HCT116 (cell line): ENCODE measurements at regions not wholly inside any gene's neighbourhood (a gene's known extent, or its start where the extent isn't known, plus 50 kb on each side); places are given as distances from the start of the nearest gene placed in this dataset.

ENCODE experiments used
- ATAC-seq: fragments of 200-7000 bp; cut with Tn5 transposase; 2 replicates; pipeline ENCODE4 v1.9.1; 2020; ENCODE audit warnings: mild to moderate bottlenecking, moderate library complexity
- BruUV-seq: library from RNA; stranded (reverse); fragments of 400-500 nt; replicated peaks from 2 replicates; lab custom pipeline; 2021; lab: Mats Ljungman, UMichigan
- CTCF ChIA-PET: fragments of 300-600 bp; sonication (Branson Sonifier 250); formaldehyde crosslinking; loops from one replicate; lab custom pipeline; 2021; ENCODE audit warnings: antibody characterized with exemption; lab: Charles Lee
- POLR2A ChIA-PET: fragments of 300-600, 350-600 bp; sonication (Branson Sonifier 250); formaldehyde crosslinking; loops from one replicate; lab custom pipeline; 2021; ENCODE audit warnings: antibody characterized with exemption; lab: Charles Lee
- RAD21 ChIA-PET, 2 experiments: fragments of 300-600 bp; sonication (Branson Sonifier 250); formaldehyde crosslinking; loops; one replicate each; lab custom pipeline; 2023; ENCODE audit warnings: low total read pairs in 2 of 2; ENCODE audit not compliant: uncharacterized antibody in 2 of 2, unreplicated experiment in 2 of 2, low non-redundant PET in 1 of 2; lab: Charles Lee
- DNase-seq: peaks from one replicate; pipeline ENCODE4 v3.0.0-alpha.2; 2010; ENCODE audit warnings: low read depth, low spot score
- H2AFZ ChIP-seq: fragments of 200-600 bp; shearing (Covaris generic), sonication (generic); 2 replicates; pipeline ENCODE4 v1.6.1; 2017; ENCODE audit warnings: low read depth, mixed run types, mixed read lengths, antibody characterized with exemption, low read length; ENCODE audit not compliant: poor library complexity, severe bottlenecking
- H3K27ac ChIP-seq: 2 replicates; pipeline ENCODE4 v1.5.1; 2012; ENCODE audit warnings: low read depth, low read length
- H3K27me3 ChIP-seq: fragments of 200-600 bp; sonication (generic); 2 replicates; pipeline ENCODE4 v1.6.1; 2016; ENCODE audit warnings: mixed run types, low read length, mixed read lengths; ENCODE audit not compliant: insufficient read depth
- H3K36me3 ChIP-seq, 2 experiments: fragments of 200-500 bp in 1 of 2; fragments of 200-600 bp in 1 of 2; sonication (Bioruptor generic) in 1 of 2; sonication (generic) in 1 of 2; 2 replicates each; pipeline versions ENCODE4 v1.5.1 to v1.6.1; 2014 to 2016; ENCODE audit warnings: low read length in 2 of 2, inconsistent platforms in 1 of 2, mixed read lengths in 1 of 2, mixed run types in 1 of 2; ENCODE audit not compliant: insufficient read depth in 2 of 2, control insufficient read depth in 1 of 2
- H3K4me1 ChIP-seq, 2 experiments: fragments of 200-600 bp in 1 of 2; sonication (generic) in 1 of 2; 2 replicates each; pipeline versions ENCODE4 v1.5.1 to v1.6.1; 2012 to 2017; ENCODE audit warnings: low read length in 2 of 2, inconsistent platforms in 1 of 2, mild to moderate bottlenecking in 1 of 2, mixed read lengths in 1 of 2, mixed run types in 1 of 2, moderate library complexity in 1 of 2; ENCODE audit not compliant: insufficient read depth in 2 of 2, control insufficient read depth in 1 of 2
- H3K4me2 ChIP-seq: fragments of 200-600 bp; sonication (generic); 2 replicates; pipeline ENCODE4 v1.6.1; 2017; ENCODE audit warnings: mixed run types, low read length, mixed read lengths
- H3K4me3 ChIP-seq, 2 experiments: fragments of 200-600 bp in 1 of 2; sonication (generic) in 1 of 2; replicated peaks in 1 of 2; 2 replicates each; pipeline ENCODE4 v1.5.1; 2011 to 2016; ENCODE audit warnings: low read length in 2 of 2, control low read depth in 1 of 2, low read depth in 1 of 2, mild to moderate bottlenecking in 1 of 2, mixed read lengths in 1 of 2, mixed run types in 1 of 2
- H3K79me2 ChIP-seq: fragments of 200-600 bp; sonication (generic); 2 replicates; pipeline ENCODE4 v1.6.1; 2017; ENCODE audit warnings: mild to moderate bottlenecking, mixed run types, low read length, moderate library complexity, mixed read lengths; ENCODE audit not compliant: insufficient read depth
- H3K9ac ChIP-seq: fragments of 200-600 bp; sonication (generic); 2 replicates; pipeline ENCODE4 v1.6.1; 2016; ENCODE audit warnings: low read length, mixed read lengths
- H3K9me2 ChIP-seq: fragments of 200-600 bp; sonication (generic), shearing (Covaris generic); 2 replicates; pipeline ENCODE4 v1.6.1; 2017; ENCODE audit warnings: mixed run types, mild to moderate bottlenecking, moderate library complexity; ENCODE audit not compliant: insufficient read depth
- H3K9me3 ChIP-seq, 2 experiments: fragments of 200-500 bp in 1 of 2; fragments of 200-600 bp in 1 of 2; sonication (Bioruptor generic) in 1 of 2; sonication (generic) in 1 of 2; 2 replicates each; pipeline ENCODE4 v1.6.1; 2014 to 2017; ENCODE audit warnings: low read length in 2 of 2, mixed read lengths in 2 of 2, inconsistent platforms in 1 of 2, low read depth in 1 of 2, mild to moderate bottlenecking in 1 of 2, mixed run types in 1 of 2, moderate library complexity in 1 of 2; ENCODE audit not compliant: control insufficient read depth in 1 of 2, insufficient read depth in 1 of 2
- H4K20me1 ChIP-seq: fragments of 200-600 bp; sonication (generic), shearing (Covaris generic); 2 replicates; pipeline ENCODE4 v1.6.1; 2017; ENCODE audit warnings: mixed run types, mild to moderate bottlenecking, moderate library complexity; ENCODE audit not compliant: insufficient read depth
- CBX3 ChIP-seq: IDR thresholded peaks from 2 replicates; pipeline ENCODE4 v1.6.1; 2012; ENCODE audit warnings: low read depth
- CEBPB ChIP-seq: IDR thresholded peaks from 2 replicates; pipeline ENCODE4 v1.6.1; 2012; ENCODE audit warnings: low read depth
- EGR1 ChIP-seq: IDR thresholded peaks from 2 replicates; pipeline ENCODE4 v1.6.1; 2012; ENCODE audit warnings: low read depth
- ELF1 ChIP-seq: IDR thresholded peaks from 2 replicates; pipeline ENCODE4 v1.6.1; 2012; ENCODE audit warnings: low read depth, borderline replicate concordance
- EZH2 ChIP-seq: fragments of 200-600 bp; sonication (generic); IDR thresholded peaks from 2 replicates; pipeline ENCODE4 v1.6.1; 2017; ENCODE audit warnings: antibody characterized with exemption, mixed run types
- EZH2phosphoT487 ChIP-seq: fragments of 200-600 bp; IDR thresholded peaks from 2 replicates; pipeline ENCODE4 v1.6.1; 2018; ENCODE audit warnings: antibody characterized with exemption, borderline replicate concordance
- JUND ChIP-seq: IDR thresholded peaks from 2 replicates; pipeline ENCODE4 v1.6.1; 2012
- MAX ChIP-seq: IDR thresholded peaks from 2 replicates; pipeline ENCODE4 v1.6.1; 2012
- POLR2A ChIP-seq: IDR thresholded peaks from 2 replicates; pipeline ENCODE4 v1.7.0; 2011; ENCODE audit warnings: borderline replicate concordance; ENCODE audit not compliant: insufficient read depth, insufficient read length; ENCODE audit errors: extremely low read depth
- POLR2AphosphoS5 ChIP-seq: IDR thresholded peaks from 2 replicates; pipeline ENCODE4 v1.6.1; 2011; ENCODE audit warnings: mild to moderate bottlenecking, low read depth, low read length, moderate library complexity
- RAD21 ChIP-seq: IDR thresholded peaks from 2 replicates; pipeline ENCODE4 v1.6.1; 2012; ENCODE audit warnings: low read depth, mild to moderate bottlenecking
- REST ChIP-seq: IDR thresholded peaks from 2 replicates; pipeline ENCODE4 v1.6.1; 2012; ENCODE audit warnings: low read depth
- SIN3A ChIP-seq: IDR thresholded peaks from 2 replicates; pipeline ENCODE4 v1.6.1; 2012; ENCODE audit warnings: low read depth
- SP1 ChIP-seq: IDR thresholded peaks from 2 replicates; pipeline ENCODE4 v1.6.1; 2012; ENCODE audit warnings: low read depth
- TCF7L2 ChIP-seq: IDR thresholded peaks from 2 replicates; pipeline ENCODE4 v1.7.0; 2011; ENCODE audit warnings: borderline replicate concordance, inconsistent platforms; ENCODE audit not compliant: insufficient read depth, insufficient read length; ENCODE audit errors: extremely low read depth
- YY1 ChIP-seq: IDR thresholded peaks from 2 replicates; pipeline ENCODE4 v1.6.1; 2011; ENCODE audit warnings: low read length, low read depth, moderate library complexity, mild to moderate bottlenecking; ENCODE audit not compliant: insufficient replicate concordance; ENCODE audit errors: extremely low read depth
- ZBTB33 ChIP-seq: IDR thresholded peaks from 2 replicates; pipeline ENCODE4 v1.6.1; 2011; ENCODE audit warnings: mild to moderate bottlenecking, low read length, moderate library complexity; ENCODE audit not compliant: insufficient replicate concordance; ENCODE audit errors: extremely low read depth
- ZFX ChIP-seq: fragments of 450-650 bp; IDR thresholded peaks from 2 replicates; pipeline ENCODE4 v1.6.1; 2017
- intact Hi-C: fragments of 100-400 bp; cut with micrococcal nuclease; formaldehyde crosslinking; loops from 2 replicates; pipeline ENCODE4 v1.10.0; 2022
- TF ChIP-seq, protein P1 (sequence below): IDR thresholded peaks from 2 replicates; pipeline ENCODE4 v1.6.1; 2012
- TF ChIP-seq, protein P2 (sequence below), 3 experiments: fragments of 200-600 bp in 1 of 3; sonication (generic) in 1 of 3; IDR thresholded peaks in 2 of 3; conservative IDR thresholded peaks in 1 of 3; 2 replicates each; pipeline ENCODE4 v1.5.1; 2012 to 2017; ENCODE audit warnings: low read depth in 2 of 3, low read length in 2 of 3, antibody characterized with exemption in 1 of 3, borderline replicate concordance in 1 of 3, control low read depth in 1 of 3, mild to moderate bottlenecking in 1 of 3, mixed read lengths in 1 of 3, mixed run types in 1 of 3, moderate library complexity in 1 of 3; ENCODE audit not compliant: insufficient read depth in 1 of 3

DNA sequence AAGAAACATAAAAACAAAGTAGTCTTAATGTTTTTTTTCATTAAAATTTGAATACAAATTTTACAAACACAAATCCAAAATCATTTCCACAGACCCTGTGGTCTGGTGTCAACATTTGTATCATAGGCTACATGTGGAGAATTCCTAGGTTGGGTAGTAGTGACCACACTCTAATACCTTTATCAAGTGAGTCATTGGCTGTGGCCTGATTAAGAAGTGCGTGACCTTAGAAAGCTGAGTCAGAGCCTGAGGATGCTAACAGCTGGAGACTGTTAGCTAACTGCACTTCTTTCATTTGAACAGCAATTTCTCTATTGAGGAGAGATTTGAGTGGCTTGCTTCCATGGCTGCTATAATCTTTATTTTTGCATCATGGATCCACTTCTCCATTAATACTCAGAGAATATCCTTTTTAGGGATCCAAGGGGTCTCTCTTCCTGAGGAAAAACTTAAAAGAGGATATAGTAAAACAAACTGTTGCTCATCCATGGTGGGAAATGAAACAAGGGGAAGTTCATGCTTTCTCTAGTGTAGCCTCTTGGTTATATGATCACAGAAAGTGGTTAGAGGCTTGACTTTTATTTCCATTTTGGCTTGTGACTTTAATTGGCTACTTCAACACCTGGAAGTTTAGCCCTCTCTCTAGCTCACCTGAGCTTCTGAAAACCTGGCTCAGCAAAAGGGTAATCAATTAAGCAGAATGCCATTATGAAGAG is 335.8 kb downstream of the PABPC4L start:
- H3K79me2 ChIP-seq: no peaks in the 10 kb centered on the region
- no peak overlapping the region for H3K27ac ChIP-seq
- no peak overlapping the region for H3K9ac ChIP-seq
- H3K4me2 ChIP-seq: peak overlapping the region; percentile 47
- no peaks in the 10 kb centered on the region for H3K9me3 ChIP-seq
- ATAC-seq (peak; percentile 99), DNase-seq (peak; percentile 75)
- H3K9me2 ChIP-seq: no peaks in the 10 kb centered on the region
- no TSS peak for BruUV-seq
- H3K36me3 ChIP-seq: no peaks in the 10 kb centered on the region
- CTCF ChIA-PET: no interaction called here
- no peaks in the 10 kb centered on the region for H4K20me1 ChIP-seq
- peak overlapping the region; percentile 18 for H2AFZ ChIP-seq
- intact Hi-C loops: no loop called here
- RAD21 ChIA-PET: no interaction called here
- H3K4me1 ChIP-seq: peaks cover 11 to 15% of the 10 kb centered on the region in 2 experiments
- no peak overlapping the region for H3K4me3 ChIP-seq
- POLR2A ChIA-PET: no interaction called here
- no peaks in the 10 kb centered on the region for H3K27me3 ChIP-seq
- TF ChIP-seq ZBTB33: no peak
- TF ChIP-seq RAD21: no peak
- 0 out of 2 replicates have a peak, but pooled peaks have one; percentile 43 for TF ChIP-seq SIN3A
- no peak for TF ChIP-seq EGR1
- 0 out of 2 replicates have a peak, but pooled peaks have one; percentile 61 for TF ChIP-seq CEBPB
- TF ChIP-seq MAX: no peak; the same call in 1 of the 2 replicates
- TF ChIP-seq ELF1: no peak
- TF ChIP-seq, protein P1, sequence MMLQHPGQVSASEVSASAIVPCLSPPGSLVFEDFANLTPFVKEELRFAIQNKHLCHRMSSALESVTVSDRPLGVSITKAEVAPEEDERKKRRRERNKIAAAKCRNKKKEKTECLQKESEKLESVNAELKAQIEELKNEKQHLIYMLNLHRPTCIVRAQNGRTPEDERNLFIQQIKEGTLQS: no peak
- TF ChIP-seq POLR2A: no peak
- TF ChIP-seq JUND: peak; percentile 87
- no peak for TF ChIP-seq TCF7L2
- TF ChIP-seq POLR2AphosphoS5: no peak; the same call in 1 of the 2 replicates
- TF ChIP-seq SP1: peak; percentile 48; the same call in 1 of the 2 replicates
- TF ChIP-seq, protein P2, sequence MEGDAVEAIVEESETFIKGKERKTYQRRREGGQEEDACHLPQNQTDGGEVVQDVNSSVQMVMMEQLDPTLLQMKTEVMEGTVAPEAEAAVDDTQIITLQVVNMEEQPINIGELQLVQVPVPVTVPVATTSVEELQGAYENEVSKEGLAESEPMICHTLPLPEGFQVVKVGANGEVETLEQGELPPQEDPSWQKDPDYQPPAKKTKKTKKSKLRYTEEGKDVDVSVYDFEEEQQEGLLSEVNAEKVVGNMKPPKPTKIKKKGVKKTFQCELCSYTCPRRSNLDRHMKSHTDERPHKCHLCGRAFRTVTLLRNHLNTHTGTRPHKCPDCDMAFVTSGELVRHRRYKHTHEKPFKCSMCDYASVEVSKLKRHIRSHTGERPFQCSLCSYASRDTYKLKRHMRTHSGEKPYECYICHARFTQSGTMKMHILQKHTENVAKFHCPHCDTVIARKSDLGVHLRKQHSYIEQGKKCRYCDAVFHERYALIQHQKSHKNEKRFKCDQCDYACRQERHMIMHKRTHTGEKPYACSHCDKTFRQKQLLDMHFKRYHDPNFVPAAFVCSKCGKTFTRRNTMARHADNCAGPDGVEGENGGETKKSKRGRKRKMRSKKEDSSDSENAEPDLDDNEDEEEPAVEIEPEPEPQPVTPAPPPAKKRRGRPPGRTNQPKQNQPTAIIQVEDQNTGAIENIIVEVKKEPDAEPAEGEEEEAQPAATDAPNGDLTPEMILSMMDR (IDR thresholded peaks at IDR 0.05 in 2 of 3, conservative IDR thresholded peaks at IDR 0.05 in 1 of 3; ENCODE audit: borderline replicate concordance in 1 of 3, insufficient read depth in 1 of 3, low read depth in 2 of 3, low read length in 2 of 3): no peak
- TF ChIP-seq YY1: no peak
- TF ChIP-seq REST: no peak
- TF ChIP-seq EZH2: no peak
- no peak for TF ChIP-seq ZFX
- peak; percentile 81 for TF ChIP-seq CBX3
- no peak for TF ChIP-seq EZH2phosphoT487
